Trophoblast cell (in vitro differentiated cells and primary cell): ENCODE measurements at regions not wholly inside any gene's neighbourhood (a gene's known extent, or its start where the extent isn't known, plus 50 kb on each side); places are given as distances from the start of the nearest gene placed in this dataset.
A peak's percentile ranks its signal among the peaks of the same experiment; 100 is the strongest.

Experiments
- DNase-seq, 2 donors: peaks; one replicate each; pipeline ENCODE4 v3.0.0-alpha.2; 2016
- H2AFZ ChIP-seq: 2 replicates; pipeline ENCODE4 v1.6.1; 2013; ENCODE audit warnings: low read length, moderate library complexity, mild to moderate bottlenecking; ENCODE audit not compliant: insufficient read depth, poor library complexity
- H2AK5ac ChIP-seq: 2 replicates; pipeline ENCODE4 v1.6.1; 2013; ENCODE audit warnings: mild to moderate bottlenecking, low read length
- H2BK120ac ChIP-seq: 2 replicates; pipeline ENCODE4 v1.6.1; 2013; ENCODE audit warnings: low read length, mild to moderate bottlenecking, moderate library complexity; ENCODE audit not compliant: insufficient read depth, poor library complexity
- H2BK12ac ChIP-seq: 2 replicates; pipeline ENCODE4 v1.6.1; 2013; ENCODE audit warnings: mild to moderate bottlenecking, low read length, moderate library complexity
- H2BK5ac ChIP-seq: 2 replicates; pipeline ENCODE4 v1.6.1; 2013; ENCODE audit warnings: low read length, low read depth, moderate library complexity, mild to moderate bottlenecking; ENCODE audit not compliant: poor library complexity
- H3K14ac ChIP-seq: 2 replicates; pipeline ENCODE4 v1.6.1; 2013; ENCODE audit warnings: mild to moderate bottlenecking, low read length
- H3K18ac ChIP-seq: 2 replicates; pipeline ENCODE4 v1.6.1; 2013; ENCODE audit warnings: mild to moderate bottlenecking, low read length
- H3K23ac ChIP-seq: 2 replicates; pipeline ENCODE4 v1.6.1; 2013; ENCODE audit warnings: low read length
- H3K27ac ChIP-seq: 2 replicates; pipeline ENCODE4 v1.5.1; 2013; ENCODE audit warnings: low read depth, mild to moderate bottlenecking, inconsistent platforms, low read length, moderate library complexity
- H3K27me3 ChIP-seq: 2 replicates; pipeline ENCODE4 v1.6.1; 2013; ENCODE audit warnings: inconsistent platforms, mild to moderate bottlenecking, low read length, moderate library complexity; ENCODE audit not compliant: insufficient read depth
- H3K36me3 ChIP-seq, 2 experiments: 1 replicate in 1 of 2; 2 replicates in 1 of 2; pipeline ENCODE4 v1.6.1; 2013; ENCODE audit warnings: low read length in 2 of 2, mild to moderate bottlenecking in 2 of 2, moderate library complexity in 1 of 2; ENCODE audit not compliant: insufficient read depth in 2 of 2, control insufficient read depth in 1 of 2
- H3K4ac ChIP-seq: 2 replicates; pipeline ENCODE4 v1.6.1; 2013; ENCODE audit warnings: low read depth, mild to moderate bottlenecking, low read length, moderate library complexity
- H3K4me1 ChIP-seq, 2 experiments: 1 replicate in 1 of 2; 2 replicates in 1 of 2; pipeline ENCODE4 v1.6.1; 2013; ENCODE audit warnings: low read length in 2 of 2, mild to moderate bottlenecking in 2 of 2, moderate library complexity in 1 of 2; ENCODE audit not compliant: insufficient read depth in 2 of 2, control insufficient read depth in 1 of 2
- H3K4me2 ChIP-seq: 2 replicates; pipeline ENCODE4 v1.6.1; 2013; ENCODE audit warnings: inconsistent platforms, mild to moderate bottlenecking, low read length, moderate library complexity
- H3K4me3 ChIP-seq: 2 replicates; pipeline ENCODE4 v1.5.1; 2013; ENCODE audit warnings: mild to moderate bottlenecking, low read depth, low read length, inconsistent platforms
- H3K79me1 ChIP-seq: one replicate; pipeline ENCODE4 v1.6.1; 2013; ENCODE audit warnings: low read length
- H3K79me2 ChIP-seq: 2 replicates; pipeline ENCODE4 v1.6.1; 2013; ENCODE audit warnings: low read length, mild to moderate bottlenecking; ENCODE audit not compliant: control insufficient read depth, insufficient read depth, poor library complexity
- H3K9ac ChIP-seq: 2 replicates; pipeline ENCODE4 v1.6.1; 2013; ENCODE audit warnings: mild to moderate bottlenecking, low read length
- H3K9me3 ChIP-seq: 2 replicates; pipeline ENCODE4 v1.6.1; 2013; ENCODE audit warnings: low read depth, mild to moderate bottlenecking, control low read depth, inconsistent platforms, low read length; ENCODE audit not compliant: insufficient read depth
- H4K12ac ChIP-seq: 2 replicates; pipeline ENCODE4 v1.6.1; 2013; ENCODE audit warnings: low read depth, mild to moderate bottlenecking, low read length, moderate library complexity
- H4K8ac ChIP-seq: 2 replicates; pipeline ENCODE4 v1.6.1; 2013; ENCODE audit warnings: low read depth, mild to moderate bottlenecking, low read length, moderate library complexity
- H4K91ac ChIP-seq: one replicate; pipeline ENCODE4 v1.6.1; 2013; ENCODE audit warnings: low read depth, mild to moderate bottlenecking, low read length, moderate library complexity
- WGBS: extraction: QIAGEN DNeasy Blood & Tissue Kit; methylation state at CpG from one replicate; pipeline ENCODE4 v1.1.7; 2013; ENCODE audit warnings: missing lambda C conversion rate; ENCODE audit not compliant: insufficient read length, insufficient coverage; ENCODE audit errors: extremely low coverage; 5-methylcytosine and 5-hydroxymethylcytosine counted together

- Histone ChIP-seq H3K9ac (no peak overlapping the region), H2BK12ac (no peak overlapping the region), H3K4ac (no peak overlapping the region), H3K23ac (no peak overlapping the region), H3K4me3 (no peak overlapping the region), H3K4me1 (no peaks in the 10 kb centered on the region), H3K79me2 (no peaks in the 10 kb centered on the region), H2BK120ac (no peak overlapping the region), H3K9me3 (peaks cover 6% of the 10 kb centered on the region), H3K27me3 (no peaks in the 10 kb centered on the region), H3K36me3 (no peaks in the 10 kb centered on the region), H4K91ac (no peak overlapping the region), H2AK5ac (no peak overlapping the region), H2BK5ac (no peak overlapping the region), H3K4me2 (no peak overlapping the region), H3K18ac (no peak overlapping the region), H3K79me1 (no peaks in the 10 kb centered on the region), H4K8ac (no peak overlapping the region), H2AFZ (no peak overlapping the region), H3K27ac (no peak overlapping the region), H3K14ac (no peak overlapping the region), H4K12ac (no peak overlapping the region)
- no peak for DNase-seq
- no CpG with 5 or more reads among the region's 1 CpG for WGBS
Measured at GRCh38 chr1:14128096-14128495, 428.1 kb downstream of the PRDM2 start.

DNA sequence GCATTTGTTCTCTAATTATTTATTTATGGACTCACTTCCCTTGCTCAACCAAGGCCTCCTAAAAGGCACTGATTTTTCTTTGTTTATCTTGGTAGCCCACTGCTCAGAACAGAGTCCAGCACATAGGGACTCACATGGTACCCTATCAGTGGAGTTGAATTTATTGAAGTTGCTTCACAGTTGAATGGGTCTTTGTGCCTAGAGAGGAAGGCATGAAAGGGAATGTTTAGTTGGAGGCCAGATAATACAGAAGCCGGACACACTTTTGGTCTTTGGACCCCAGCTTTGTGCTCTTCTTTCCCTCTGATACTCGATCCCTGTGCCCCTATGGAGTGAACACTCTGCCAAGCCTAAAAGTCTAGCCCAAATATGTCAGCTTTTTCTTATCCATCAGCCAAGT is 429.0 kb downstream of the PRDM2 start:
- H3K79me2 ChIP-seq: no peaks in the 10 kb centered on the region
- H4K91ac ChIP-seq: no peak overlapping the region
- H3K79me1 ChIP-seq: no peaks in the 10 kb centered on the region
- H2BK12ac ChIP-seq: no peak overlapping the region
- no peak overlapping the region for H3K4me3 ChIP-seq
- no peak overlapping the region for H2BK120ac ChIP-seq
- H2BK5ac ChIP-seq: no peak overlapping the region
- WGBS: no CpG with 5 or more reads among the region's 2 CpGs
- no peaks in the 10 kb centered on the region for H3K4me1 ChIP-seq
- H3K9ac ChIP-seq: no peak overlapping the region
- H4K8ac ChIP-seq: no peak overlapping the region
- H3K27me3 ChIP-seq: no peaks in the 10 kb centered on the region
- no peaks in the 10 kb centered on the region for H3K36me3 ChIP-seq
- peaks cover 6% of the 10 kb centered on the region for H3K9me3 ChIP-seq
- no peak overlapping the region for H3K27ac ChIP-seq
- no peak overlapping the region for H3K18ac ChIP-seq
- H2AFZ ChIP-seq: no peak overlapping the region
- no peak overlapping the region for H3K23ac ChIP-seq
- H2AK5ac ChIP-seq: no peak overlapping the region
- DNase-seq: no peak
- H3K4ac ChIP-seq: no peak overlapping the region
- H3K14ac ChIP-seq: no peak overlapping the region
- no peak overlapping the region for H3K4me2 ChIP-seq
- H4K12ac ChIP-seq: no peak overlapping the region

GRCh38 chr1:14135070-14135469 is 435.1 kb downstream of the PRDM2 start:
- no peak overlapping the region for H3K23ac ChIP-seq
- H4K8ac ChIP-seq: no peak overlapping the region
- H3K27me3 ChIP-seq: no peaks in the 10 kb centered on the region
- WGBS: no CpG with 5 or more reads among the region's 2 CpGs
- no peak overlapping the region for H2BK12ac ChIP-seq
- peaks cover 3 to 6% of the 10 kb centered on the region in 2 experiments for H3K4me1 ChIP-seq
- H2BK120ac ChIP-seq: no peak overlapping the region
- no peak overlapping the region for H3K4ac ChIP-seq
- H3K4me3 ChIP-seq: no peak overlapping the region
- no peak overlapping the region for H3K9ac ChIP-seq
- DNase-seq: no peak
- no peak overlapping the region for H2AK5ac ChIP-seq
- H4K12ac ChIP-seq: no peak overlapping the region
- H3K79me1 ChIP-seq: no peaks in the 10 kb centered on the region
- no peak overlapping the region for H3K27ac ChIP-seq
- peaks cover 3% of the 10 kb centered on the region for H3K9me3 ChIP-seq
- no peak overlapping the region for H2AFZ ChIP-seq
- no peaks in the 10 kb centered on the region for H3K36me3 ChIP-seq
- H2BK5ac ChIP-seq: no peak overlapping the region
- H3K18ac ChIP-seq: no peak overlapping the region
- H3K14ac ChIP-seq: no peak overlapping the region
- no peak overlapping the region for H4K91ac ChIP-seq
- H3K4me2 ChIP-seq: no peak overlapping the region
- H3K79me2 ChIP-seq: no peaks in the 10 kb centered on the region

DNA sequence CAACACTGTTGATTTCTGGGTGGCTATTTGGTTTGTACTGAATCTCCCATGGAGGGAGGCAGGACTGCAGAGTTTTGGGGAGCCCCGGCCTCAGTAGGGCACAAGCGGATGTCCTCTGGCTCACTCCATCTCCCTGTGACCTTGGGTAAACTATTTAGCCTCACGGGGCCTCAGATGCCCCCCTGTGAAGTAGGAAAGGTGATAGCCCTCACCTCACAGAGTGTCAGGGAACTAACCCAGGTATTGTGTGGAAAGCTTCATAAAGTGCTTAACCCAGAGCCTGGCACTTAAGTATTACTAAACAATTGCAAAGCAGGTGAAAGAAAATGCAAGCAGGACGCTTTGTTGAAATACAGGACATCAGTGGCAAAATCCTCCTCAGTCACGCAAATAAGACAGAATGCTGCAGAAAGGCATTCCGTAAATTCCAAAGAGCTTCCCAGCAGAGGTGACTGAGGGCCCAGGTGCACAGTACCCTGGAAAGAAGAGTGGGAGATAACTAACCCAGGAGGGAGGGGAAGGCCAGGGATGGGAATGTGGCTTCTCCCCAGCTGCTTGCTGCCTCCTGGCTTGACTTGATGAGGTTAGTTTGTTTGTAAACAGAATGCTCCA is 436.3 kb downstream of the PRDM2 start:
- H3K79me1 ChIP-seq: no peaks in the 10 kb centered on the region
- no peak overlapping the region for H3K4me2 ChIP-seq
- no peak overlapping the region for H3K23ac ChIP-seq
- no peak overlapping the region for H4K91ac ChIP-seq
- H3K4ac ChIP-seq: no peak overlapping the region
- no peak overlapping the region for H3K14ac ChIP-seq
- H3K18ac ChIP-seq: no peak overlapping the region
- no peak overlapping the region for H2BK12ac ChIP-seq
- no peak overlapping the region for H2BK120ac ChIP-seq
- H3K4me3 ChIP-seq: no peak overlapping the region
- no peak overlapping the region for H3K27ac ChIP-seq
- no peak overlapping the region for H2BK5ac ChIP-seq
- H3K79me2 ChIP-seq: no peaks in the 10 kb centered on the region
- H2AK5ac ChIP-seq: no peak overlapping the region
- no peaks in the 10 kb centered on the region for H3K36me3 ChIP-seq
- peaks cover 3% of the 10 kb centered on the region for H3K9me3 ChIP-seq
- peak; percentile 37 to 73 for DNase-seq
- H3K27me3 ChIP-seq: no peaks in the 10 kb centered on the region
- H4K8ac ChIP-seq: no peak overlapping the region
- no CpG with 5 or more reads among the region's 6 CpGs for WGBS
- no peak overlapping the region for H2AFZ ChIP-seq
- H3K4me1 ChIP-seq: peaks cover 3 to 6% of the 10 kb centered on the region in 2 experiments
- no peak overlapping the region for H3K9ac ChIP-seq
- H4K12ac ChIP-seq: no peak overlapping the region
